Hematopoietic multipotent progenitor cell (in vitro differentiated cells): ENCODE measurements at regions not wholly inside any gene's neighbourhood (a gene's known extent, or its start where the extent isn't known, plus 50 kb on each side); places are given as distances from the start of the nearest gene placed in this dataset.

Experiments
- DNase-seq, 3 donors: peaks; one replicate each; pipeline ENCODE4 v3.0.0-alpha.2; 2011 to 2015; ENCODE audit warnings: low read depth in 2 of 3, low spot score in 2 of 3

DNA sequence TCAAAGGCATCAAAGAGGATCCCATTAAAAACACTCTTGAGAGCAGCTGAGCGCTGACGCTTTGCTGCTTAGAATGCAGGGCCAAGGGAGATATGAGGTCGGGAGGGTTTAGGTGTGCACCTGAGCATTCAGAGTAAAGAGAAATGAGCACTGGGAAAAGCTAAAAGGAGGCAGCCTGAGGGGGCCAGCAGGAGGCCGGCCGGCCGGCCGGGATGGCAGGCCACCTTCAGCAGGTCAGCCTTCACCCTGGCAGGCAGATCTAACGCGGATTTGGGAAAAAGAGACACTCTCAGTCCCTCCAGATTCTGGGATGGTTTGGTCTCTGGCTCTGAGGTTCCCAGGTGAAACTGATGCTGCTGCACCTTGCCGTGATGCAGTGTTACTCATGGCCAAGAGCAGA, 393.5 kb downstream of the TRIML1 start:
- DNase-seq = no peak

DNA sequence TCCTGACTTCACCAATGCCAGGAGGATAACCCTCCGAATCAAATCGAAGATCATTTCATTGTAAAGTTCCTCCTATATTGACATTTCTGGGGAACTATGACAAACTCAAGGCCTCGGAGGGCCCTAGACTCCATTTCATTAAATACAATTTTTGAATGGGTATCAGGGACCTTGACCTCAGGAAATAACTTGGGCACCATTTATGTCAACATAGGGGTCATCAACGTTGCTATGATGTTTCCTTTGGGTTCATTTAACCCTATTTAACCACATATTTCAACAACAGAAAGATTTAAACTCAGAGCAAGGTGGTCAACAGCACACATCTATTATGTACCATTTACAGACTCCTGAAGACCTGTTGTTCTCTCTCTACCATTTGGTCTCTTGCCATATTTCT, 395.1 kb downstream of the TRIML1 start:
- DNase-seq = no peak

DNA sequence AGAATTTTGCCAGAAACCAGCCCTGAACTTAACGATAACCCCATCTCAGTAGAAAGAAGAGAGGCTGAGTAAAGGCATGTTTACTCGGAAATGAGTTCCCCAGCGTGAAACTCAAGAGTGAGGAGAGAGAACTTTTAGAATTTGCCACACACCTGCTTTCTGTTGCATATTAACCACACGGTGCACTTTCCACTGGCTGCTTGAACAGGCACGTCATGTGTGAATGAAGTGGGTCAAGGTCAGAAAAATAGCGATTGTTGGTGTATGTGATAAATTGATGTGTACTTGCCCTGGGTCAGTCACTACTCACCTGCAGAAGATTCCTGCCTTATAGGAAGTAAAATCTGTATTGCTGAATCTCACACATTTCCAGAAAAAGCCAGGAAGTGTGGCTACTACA, 395.7 kb downstream of the TRIML1 start:
- DNase-seq = no peak

DNA sequence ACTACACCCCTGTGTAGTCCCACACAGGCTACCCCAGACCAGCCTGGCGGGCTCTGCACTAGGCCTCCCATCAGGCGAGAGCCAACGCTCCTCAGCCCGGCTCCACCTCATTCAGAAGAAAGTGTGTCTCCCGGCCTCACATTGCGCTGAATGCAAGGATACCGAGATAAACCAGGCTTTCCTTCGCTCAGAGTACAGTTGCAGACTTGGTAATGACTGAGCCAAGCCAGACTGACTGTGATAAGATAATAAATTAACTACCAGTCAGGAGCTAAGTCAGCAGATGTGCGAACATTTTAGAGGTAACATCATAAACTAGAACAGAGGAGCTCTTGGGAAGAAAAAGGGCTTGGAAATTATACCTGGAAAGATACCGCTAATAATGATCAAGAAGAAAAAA, 397.6 kb downstream of the TRIML1 start:
- no peak for DNase-seq

DNA sequence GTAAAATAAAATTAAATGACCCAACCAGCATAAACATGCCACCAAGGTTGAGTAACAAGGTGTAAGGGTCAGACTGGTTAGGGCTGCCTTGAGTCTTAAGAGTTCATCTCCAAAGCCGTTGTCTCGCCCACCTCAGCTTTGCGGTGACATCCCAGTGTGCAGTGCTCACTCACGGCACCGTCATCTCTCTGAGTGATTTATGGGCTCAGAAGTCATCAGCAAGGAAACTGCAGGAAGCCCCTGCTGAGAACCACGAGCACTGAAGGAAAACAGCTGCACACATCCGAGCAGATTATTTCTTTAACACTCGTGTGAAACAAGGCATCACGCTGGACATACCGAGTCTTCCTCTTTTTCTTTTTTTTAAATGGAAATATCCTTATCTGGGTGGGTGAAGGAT, 411.1 kb downstream of the TRIML1 start:
- no peak for DNase-seq

DNA sequence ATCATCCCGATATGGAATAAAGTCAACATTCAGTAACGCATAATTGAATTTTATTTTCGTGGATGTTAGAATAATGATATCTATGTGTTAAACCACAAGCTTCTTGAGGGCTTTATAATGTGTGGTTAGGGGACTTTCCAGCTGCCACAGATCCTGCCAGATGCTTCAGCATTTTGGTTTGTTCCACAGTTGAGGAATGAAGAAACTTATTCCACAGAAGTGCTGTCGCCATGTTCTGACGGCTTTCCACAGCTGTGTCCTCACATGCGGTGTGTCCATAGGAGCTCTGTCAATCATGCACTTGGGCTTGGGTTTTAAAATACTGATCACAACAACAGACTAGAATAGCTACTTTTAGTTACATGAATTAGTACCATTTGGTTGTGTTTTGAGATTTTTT, 411.9 kb downstream of the TRIML1 start:
- DNase-seq = no peak

DNA sequence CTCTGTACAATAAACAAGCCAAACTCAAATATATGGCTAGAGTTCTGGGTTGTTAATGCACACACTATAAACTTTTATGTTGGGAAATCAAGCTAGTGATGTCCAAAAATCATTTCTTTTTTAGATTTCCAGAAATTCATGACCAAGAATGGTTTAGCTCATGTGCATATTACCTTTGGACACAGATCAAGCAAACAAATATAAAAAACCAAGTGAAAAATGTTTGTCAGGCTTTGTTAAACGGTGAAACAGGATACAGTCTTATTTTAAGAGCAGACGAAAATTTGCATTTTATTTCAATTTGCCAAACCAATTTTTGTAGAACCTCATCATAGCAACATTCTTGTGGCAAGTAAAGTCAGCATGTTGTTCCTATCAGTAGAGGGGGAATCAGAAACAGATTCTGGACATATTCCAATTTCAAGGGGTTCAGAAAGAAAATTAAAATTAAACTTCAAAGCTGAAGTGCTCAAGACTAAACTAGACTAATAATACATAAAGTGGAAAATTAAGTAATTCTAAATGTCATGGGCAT, 413.6 kb downstream of the TRIML1 start:
- no peak for DNase-seq

DNA sequence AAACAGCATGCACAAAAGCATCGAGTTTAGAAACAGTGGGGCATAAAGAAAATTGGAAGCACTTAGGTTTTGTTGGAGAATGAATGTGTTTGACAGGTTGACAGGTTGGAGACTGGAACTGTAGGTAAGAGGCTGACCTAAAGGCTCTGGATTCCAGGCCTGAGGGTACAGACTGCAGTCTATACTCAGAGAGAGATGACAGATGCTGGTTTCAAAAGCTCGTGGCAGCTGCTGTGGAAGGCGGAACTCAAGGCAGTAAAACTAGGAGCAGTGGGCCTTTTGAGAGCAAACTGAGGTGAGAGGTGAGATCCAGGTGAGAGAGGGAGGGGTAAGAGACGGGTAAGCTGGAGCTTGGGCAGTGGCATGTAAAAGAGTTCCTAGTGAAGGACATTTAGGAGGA, 415.2 kb downstream of the TRIML1 start:
- no peak for DNase-seq

DNA sequence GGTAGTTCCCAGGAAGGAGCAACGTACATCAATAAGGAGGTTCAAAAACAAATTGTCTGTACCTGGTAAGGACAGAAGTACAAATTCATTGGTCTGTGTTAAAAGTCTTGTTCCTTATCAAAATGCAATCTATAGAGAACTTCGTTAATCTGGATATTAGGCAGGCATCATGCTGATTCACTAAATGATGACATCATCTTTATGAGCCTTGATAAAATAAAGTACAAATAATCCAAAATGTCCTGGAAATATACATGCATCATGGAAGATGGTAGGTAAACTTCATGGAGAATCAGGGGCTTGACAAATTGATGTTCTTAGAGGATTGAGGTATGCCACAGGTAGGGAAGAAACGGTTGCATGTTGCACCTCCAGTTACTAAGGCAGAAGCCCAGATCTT, 433.9 kb downstream of the TRIML1 start:
- no peak for DNase-seq

DNA sequence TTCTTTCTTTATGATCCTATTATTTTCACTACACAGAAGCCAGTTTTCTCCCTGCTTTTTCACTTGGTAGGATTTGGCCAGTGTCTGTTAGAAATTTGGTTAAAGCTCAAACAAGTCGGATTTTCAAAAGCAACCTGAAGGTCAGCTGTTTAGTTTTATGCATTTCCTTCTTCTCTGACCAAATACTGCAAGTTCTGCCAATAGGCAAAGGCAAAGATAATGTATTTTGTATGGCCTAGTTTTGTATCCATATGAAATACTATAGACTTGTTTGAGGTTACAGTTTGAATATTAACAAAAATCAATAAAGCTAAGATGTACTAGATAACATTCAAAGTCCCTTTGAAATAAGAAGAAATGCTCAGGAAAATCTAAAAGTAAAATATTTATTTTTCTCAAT, 439.4 kb downstream of the TRIML1 start:
- no peak for DNase-seq

DNA sequence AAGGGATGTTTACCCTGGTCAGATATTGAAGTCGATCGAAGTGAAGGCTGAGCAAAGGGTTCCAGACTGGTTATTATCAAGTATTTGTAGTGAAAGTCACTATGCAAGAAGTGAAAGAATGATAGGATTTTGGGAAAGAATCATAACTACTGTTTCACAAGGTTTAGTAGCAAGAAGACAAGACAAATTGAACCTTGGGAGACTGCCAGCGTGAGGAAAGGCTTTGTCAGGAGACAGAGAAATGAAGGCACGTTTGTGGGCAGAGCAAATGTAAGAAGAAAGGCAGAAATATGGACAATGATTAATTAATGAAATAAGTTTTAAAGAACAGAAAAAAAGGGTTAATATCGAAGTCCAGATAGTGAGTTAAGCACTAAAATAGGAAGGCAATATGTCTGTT, 456.8 kb downstream of the TRIML1 start:
- no peak for DNase-seq

DNA sequence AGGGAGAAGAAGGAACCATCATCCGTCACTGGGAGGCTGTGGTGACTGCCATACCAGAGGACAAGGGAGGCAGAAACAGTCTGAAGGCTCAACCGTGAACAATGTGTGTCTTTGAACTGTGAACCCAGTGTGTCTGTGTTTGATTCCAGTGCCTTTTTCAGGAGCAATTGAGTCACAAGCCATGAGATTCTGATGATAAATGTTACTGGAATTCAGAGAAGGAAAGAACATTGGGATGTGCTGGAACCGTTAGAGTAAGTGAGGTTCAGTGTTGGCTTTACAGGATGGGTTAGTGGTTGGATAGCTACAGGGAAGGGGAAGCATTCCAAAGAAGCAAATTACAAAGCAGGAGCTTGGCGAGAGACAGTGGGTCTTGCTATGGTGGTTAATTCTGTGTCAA, 464.4 kb downstream of the TRIML1 start:
- no peak for DNase-seq

DNA sequence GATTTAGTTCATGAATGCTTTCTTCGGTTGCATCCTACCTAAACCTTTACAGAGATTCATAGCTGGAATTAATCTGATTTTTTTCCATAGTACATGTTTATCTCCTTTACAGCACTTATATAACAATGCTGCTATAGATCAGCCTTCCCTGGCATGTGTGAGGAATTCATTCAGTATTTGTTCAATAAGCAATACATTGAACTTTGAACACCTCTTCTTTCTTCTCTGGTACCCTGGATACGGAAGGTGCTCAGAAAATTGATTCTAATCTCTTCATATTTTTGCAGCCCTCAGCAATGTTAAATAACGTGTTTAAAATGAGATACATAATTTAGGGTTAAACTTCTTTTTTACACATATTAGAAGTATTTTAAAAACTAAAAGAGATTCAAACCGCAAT, 467.4 kb downstream of the TRIML1 start:
- no peak for DNase-seq

DNA sequence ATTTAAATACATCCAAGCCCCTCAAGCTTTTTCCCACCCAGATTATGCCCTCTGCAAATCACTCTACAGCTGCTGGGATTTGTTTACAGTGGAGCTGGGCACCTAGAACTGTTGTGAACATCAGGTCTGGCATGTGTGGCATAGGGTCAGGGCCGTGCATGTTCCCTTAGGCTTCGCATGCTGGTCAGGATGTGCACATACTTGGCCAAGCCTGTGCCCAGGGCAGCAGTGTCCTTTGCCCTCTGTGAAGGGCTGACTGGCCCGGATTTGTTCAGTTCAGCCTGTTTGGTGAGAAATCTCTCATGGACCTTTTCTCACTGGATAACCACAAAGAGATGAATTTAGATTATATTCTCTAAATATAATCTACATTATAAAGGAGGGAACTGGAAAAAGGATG, 471.9 kb downstream of the TRIML1 start:
- DNase-seq = no peak

DNA sequence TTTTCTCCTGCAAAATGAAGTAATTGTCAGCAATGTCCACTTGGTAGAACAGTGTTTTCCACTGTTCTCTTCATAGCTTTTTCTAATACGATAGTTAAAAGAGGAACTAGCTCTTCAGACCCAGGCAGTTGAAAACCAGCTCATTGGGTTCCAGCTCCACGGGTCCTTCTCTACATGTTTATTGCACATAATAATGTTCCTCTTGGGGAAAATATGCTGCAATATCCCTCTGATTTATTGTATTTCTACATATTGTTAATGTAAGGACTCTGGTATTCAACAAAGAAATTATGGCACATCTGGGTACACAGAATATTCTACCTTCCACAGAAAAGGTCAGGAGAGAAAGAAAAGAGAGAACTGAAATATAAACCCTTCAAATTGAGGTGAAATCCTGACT, 473.4 kb downstream of the TRIML1 start:
- no peak for DNase-seq

DNA sequence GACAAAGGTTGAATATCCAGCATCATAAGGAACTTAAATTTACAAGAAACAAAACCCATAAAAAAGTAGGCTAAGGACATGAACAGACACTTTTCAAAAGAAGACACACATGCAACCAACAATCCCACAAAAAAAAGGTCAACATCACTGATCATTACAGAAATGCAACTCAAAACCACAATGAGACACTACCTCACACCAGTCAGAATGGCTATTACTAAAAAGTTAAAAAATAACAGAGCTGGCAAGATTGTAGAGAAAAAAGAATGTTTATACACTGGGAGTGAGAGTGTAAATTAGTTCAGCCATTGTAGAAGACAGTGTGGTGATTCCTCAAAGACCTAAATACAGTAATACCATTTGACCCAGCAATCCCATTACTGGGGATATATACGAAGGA, 474.7 kb downstream of the TRIML1 start:
- no peak for DNase-seq

DNA sequence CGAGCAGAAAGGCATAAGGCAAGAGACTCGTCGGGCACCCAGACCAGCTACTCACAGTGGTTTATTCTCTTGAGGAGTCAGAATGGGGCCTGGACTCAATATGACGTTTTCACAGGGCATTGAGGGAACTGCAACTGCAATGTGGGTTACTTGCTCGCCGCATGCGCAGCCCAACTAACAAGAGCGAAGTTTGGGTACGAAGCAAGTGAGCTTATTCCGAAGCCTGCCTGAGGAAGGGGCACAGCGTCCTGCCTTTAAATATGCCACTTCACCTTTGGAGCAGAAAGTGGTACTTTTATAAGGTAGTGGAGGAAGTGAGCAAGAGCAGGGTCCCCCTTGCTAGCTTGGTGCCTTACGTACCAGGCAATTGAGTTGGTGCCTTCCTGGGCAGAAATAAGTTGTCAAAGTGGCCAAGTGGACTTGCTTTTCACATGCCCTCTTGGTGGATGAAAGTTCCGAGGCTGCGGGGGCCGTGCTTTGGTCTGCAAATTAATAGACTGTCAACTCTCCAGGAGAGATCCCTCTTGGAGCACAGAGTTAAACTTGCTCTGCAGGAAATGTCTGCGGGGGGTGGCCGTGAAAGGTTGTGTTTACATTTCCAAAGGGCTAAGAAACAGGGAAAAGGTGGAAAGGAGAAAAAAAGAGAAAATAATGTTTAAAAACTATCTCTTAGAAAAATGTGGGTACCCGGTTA, 480.4 kb downstream of the TRIML1 start:
- DNase-seq = no peak

DNA sequence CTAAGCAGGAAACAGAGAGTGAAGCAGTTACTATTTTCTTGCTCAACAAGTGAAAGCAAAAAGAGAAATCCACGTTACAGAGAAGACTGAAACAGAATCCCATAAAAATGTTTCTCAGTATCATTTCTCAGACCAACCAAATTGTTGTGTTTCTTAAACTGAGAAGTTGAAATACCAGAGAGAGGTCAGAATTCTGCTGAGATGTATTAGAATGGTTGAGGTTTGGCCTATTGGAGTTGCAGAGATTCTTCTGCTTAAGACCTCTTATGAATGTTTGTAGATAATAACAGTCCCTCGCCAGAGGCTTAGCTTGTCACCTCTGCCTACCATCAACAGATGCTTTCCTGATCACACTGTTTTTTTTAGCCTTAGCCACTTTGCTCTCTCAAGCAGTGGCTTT, 481.4 kb downstream of the TRIML1 start:
- DNase-seq = no peak

DNA sequence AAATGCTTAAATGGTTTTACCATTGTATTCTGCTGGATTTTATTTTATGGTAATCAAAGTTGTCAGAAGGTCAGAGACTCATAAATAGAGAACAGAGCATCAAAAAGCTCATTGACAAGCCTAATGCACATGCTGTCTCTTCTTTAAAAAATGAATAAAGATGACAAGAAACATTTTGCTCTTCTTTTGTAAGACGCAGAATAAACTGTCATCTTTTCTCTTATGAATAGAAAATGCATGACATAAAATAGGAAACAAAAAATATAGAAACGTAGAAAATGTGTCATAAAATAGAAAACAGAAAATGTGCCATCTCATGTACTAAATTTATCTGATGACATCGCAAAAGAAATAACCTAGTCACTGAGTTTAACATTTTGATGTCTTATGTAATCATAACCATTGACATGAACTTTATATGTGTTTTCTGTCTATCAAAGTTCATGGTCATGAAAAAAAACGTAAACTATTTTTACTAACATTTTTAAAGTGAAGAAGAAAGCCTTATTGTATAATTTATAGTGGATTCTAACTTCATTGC, 484.1 kb downstream of the TRIML1 start:
- no peak for DNase-seq

DNA sequence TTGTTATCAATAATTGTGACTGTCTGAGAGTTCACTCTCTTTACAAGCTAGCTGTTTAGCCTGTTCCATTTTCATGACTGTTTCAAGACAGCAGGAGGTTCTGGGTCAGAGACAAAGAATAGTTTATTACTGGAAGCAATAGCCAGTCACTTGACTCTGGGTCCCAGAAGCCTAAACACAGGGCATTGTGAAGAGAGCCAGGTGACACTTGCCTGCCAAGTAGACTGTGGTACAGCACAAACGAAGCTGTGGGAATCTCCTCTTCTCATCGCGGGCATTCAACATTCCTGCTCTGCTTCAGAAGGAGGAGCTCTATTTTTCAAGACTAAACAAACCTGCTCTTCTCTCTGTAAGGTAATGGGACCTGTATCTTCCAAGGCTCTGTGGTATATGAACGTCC, 485.1 kb downstream of the TRIML1 start:
- DNase-seq = no peak

DNA sequence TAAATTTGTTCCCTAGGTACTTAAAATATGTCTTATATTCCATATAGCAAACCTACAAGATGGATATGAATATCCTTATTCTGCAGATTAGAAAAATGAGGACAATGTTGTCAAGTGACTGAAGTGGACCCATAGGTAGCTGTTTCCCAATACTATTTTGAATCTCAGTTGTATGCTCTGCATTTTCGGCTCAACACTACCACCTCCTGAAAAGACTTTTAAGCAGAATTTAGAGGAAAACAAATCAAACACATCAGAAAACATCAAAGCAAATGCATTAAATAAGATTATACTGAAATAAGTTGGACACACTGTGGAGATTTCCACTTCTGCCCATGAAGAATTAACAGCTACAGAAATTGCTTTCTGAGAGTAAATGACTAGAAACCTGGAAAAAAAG, 488.7 kb downstream of the TRIML1 start:
- no peak for DNase-seq

DNA sequence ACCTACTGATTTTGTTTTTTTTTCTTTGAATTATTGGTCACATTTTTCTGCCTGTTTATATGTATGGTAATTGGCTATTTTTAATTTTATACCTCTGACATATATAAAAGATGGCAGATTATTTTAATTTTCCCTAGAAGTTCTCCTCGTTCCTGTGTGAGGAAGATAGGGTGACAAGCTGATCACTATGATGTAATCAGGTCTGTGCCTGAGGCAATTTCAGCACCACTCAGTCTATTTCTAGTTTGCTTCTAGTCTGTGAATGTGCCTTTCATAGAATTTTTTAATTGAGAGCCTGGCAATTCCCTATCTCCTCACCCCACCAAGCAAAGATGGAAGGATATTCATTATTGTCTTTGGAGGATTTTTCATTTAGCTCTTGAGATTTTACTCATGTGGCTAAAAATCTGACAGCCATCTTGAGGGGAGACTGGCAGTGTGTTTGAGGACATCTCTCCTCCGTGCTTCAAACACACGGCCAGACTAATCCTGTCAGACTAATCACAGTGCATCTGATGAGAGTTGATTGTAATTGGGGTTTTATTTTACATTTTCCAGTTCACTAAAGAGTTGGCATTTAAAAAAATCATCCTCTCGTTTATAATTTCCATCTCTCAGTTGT, 500.3 kb downstream of the TRIML1 start:
- no peak for DNase-seq
